Prostate gland (tissue), 2 donors: ENCODE measurements at regions not wholly inside any gene's neighbourhood (a gene's known extent, or its start where the extent isn't known, plus 50 kb on each side); places are given as distances from the start of the nearest gene placed in this dataset.
A peak's percentile ranks its signal among the peaks of the same experiment; 100 is the strongest.

Experiments used
- DNase-seq: peaks from one replicate; pipeline ENCODE4 v3.0.0-alpha.2; 2019; ENCODE audit warnings: low spot score
- H3K27ac ChIP-seq, 2 donors: fragments of 200-600 bp; sonication (generic); 2 replicates each; pipeline ENCODE4 v1.5.1; 2017 to 2019
- H3K27me3 ChIP-seq: fragments of 200-600 bp; sonication (generic); replicated peaks from 2 replicates; pipeline ENCODE4 v1.5.1; 2019; ENCODE audit not compliant: insufficient read depth
- H3K36me3 ChIP-seq, 2 donors: fragments of 200-600 bp; sonication (generic); 1 replicate in 1 of 2; 2 replicates in 1 of 2; pipeline versions ENCODE4 v1.5.1 to v1.8.1; 2017 to 2019
- H3K4me1 ChIP-seq: fragments of 200-600 bp; sonication (generic); replicated peaks from 2 replicates; pipeline ENCODE4 v1.5.1; 2019
- H3K4me3 ChIP-seq, 2 donors: fragments of 200-600 bp; sonication (generic); 2 replicates each; pipeline ENCODE4 v1.5.1; 2017 to 2019
- H3K9me3 ChIP-seq: fragments of 200-600 bp; sonication (generic); 2 replicates; pipeline ENCODE4 v1.5.1; 2017
- CTCF ChIP-seq, 4 experiments: fragments of 200-600 bp in 2 of 4; fragments of 450-650 bp in 2 of 4; sonication (generic) in 2 of 4; IDR thresholded peaks; 1 replicate in 3 of 4; 2 replicates in 1 of 4; pipeline ENCODE4 v1.5.1; 2016 to 2019; ENCODE audit warnings: antibody characterized with exemption in 4 of 4, mild to moderate bottlenecking in 2 of 4, moderate library complexity in 2 of 4
- POLR2A ChIP-seq: fragments of 450-650 bp; IDR thresholded peaks from one replicate; pipeline ENCODE4 v1.6.1; 2016; ENCODE audit warnings: antibody characterized with exemption, mild to moderate bottlenecking
- POLR2AphosphoS5 ChIP-seq: sonication (generic); formaldehyde crosslinking; IDR thresholded peaks from one replicate; pipeline ENCODE4 v1.6.1; 2017; ENCODE audit warnings: antibody characterized with exemption
- WGBS: methylation state at CpG from one replicate; pipeline ENCODE4 v1.1.5; 2018; 5-methylcytosine and 5-hydroxymethylcytosine counted together
- intact Hi-C: fragments of 100-400 bp; cut with DNase I; formaldehyde crosslinking; loops from one replicate; pipeline ENCODE4 v1.14.2; 2022

GRCh38 chr20:57904314-57905105 is 194.7 kb upstream of the PMEPA1 start:
- no peak for DNase-seq
- intact Hi-C loops, result no loop called here
- TF ChIP-seq POLR2A, result no peak
- TF ChIP-seq CTCF (IDR thresholded peaks at IDR 0.05), result no peak
- no peak for TF ChIP-seq POLR2AphosphoS5
- H3K4me1 ChIP-seq, result no peaks in the 10 kb centered on the region
- no peaks in the 10 kb centered on the region for H3K9me3 ChIP-seq
- no peak overlapping the region for H3K27ac ChIP-seq
- no peak overlapping the region for H3K4me3 ChIP-seq
- no peaks in the 10 kb centered on the region for H3K27me3 ChIP-seq
- 73% methylated on average over 10 of the region's 10 CpGs for WGBS
- H3K36me3 ChIP-seq, result no peaks in the 10 kb centered on the region

- Histone ChIP-seq H3K4me3 (no peak overlapping the region), H3K36me3 (no peaks in the 10 kb centered on the region), H3K27ac (no peak overlapping the region), H3K9me3 (no peaks in the 10 kb centered on the region), H3K4me1 (no peaks in the 10 kb centered on the region), H3K27me3 (no peaks in the 10 kb centered on the region)
- WGBS, result 87% methylated on average over 1 of the region's 1 CpG
- intact Hi-C loops, result no loop called here
- TF ChIP-seq POLR2A, result no peak
- TF ChIP-seq CTCF (IDR thresholded peaks at IDR 0.05), result no peak
- TF ChIP-seq POLR2AphosphoS5, result peak; percentile 22
- no peak for DNase-seq
Measured at GRCh38 chr20:57902473-57902872, 192.7 kb upstream of the PMEPA1 start.

GRCh38 chr20:57901526-57901925 is 191.7 kb upstream of the PMEPA1 start:
- no peak overlapping the region for H3K27ac ChIP-seq
- 94% methylated on average over 4 of the region's 4 CpGs for WGBS
- intact Hi-C loops, result no loop called here
- H3K4me1 ChIP-seq, result no peaks in the 10 kb centered on the region
- DNase-seq, result no peak
- TF ChIP-seq POLR2A (no peak), POLR2AphosphoS5 (no peak), CTCF (IDR thresholded peaks at IDR 0.05) (no peak)
- no peaks in the 10 kb centered on the region for H3K36me3 ChIP-seq
- no peaks in the 10 kb centered on the region for H3K9me3 ChIP-seq
- no peaks in the 10 kb centered on the region for H3K27me3 ChIP-seq
- H3K4me3 ChIP-seq, result no peak overlapping the region

GRCh38 chr20:57900226-57900905 is 190.6 kb upstream of the PMEPA1 start:
- Histone ChIP-seq H3K9me3 (no peaks in the 10 kb centered on the region), H3K4me3 (no peak overlapping the region), H3K27me3 (no peaks in the 10 kb centered on the region), H3K27ac (no peak overlapping the region), H3K4me1 (no peaks in the 10 kb centered on the region), H3K36me3 (no peaks in the 10 kb centered on the region)
- no peak for DNase-seq
- intact Hi-C loops, result no loop called here
- TF ChIP-seq POLR2AphosphoS5, result no peak
- TF ChIP-seq CTCF (IDR thresholded peaks at IDR 0.05), result no peak
- TF ChIP-seq POLR2A, result no peak
- WGBS, result 73% methylated on average over 9 of the region's 9 CpGs

- Histone ChIP-seq H3K27me3 (no peaks in the 10 kb centered on the region), H3K9me3 (no peaks in the 10 kb centered on the region), H3K4me3 (no peak overlapping the region), H3K4me1 (no peaks in the 10 kb centered on the region), H3K36me3 (no peaks in the 10 kb centered on the region), H3K27ac (no peak overlapping the region)
- DNase-seq, result no peak
- WGBS, result 84% methylated on average over 7 of the region's 7 CpGs
- no peak for TF ChIP-seq CTCF (IDR thresholded peaks at IDR 0.05)
- TF ChIP-seq POLR2A, result no peak
- TF ChIP-seq POLR2AphosphoS5, result no peak
- intact Hi-C loops, result no loop called here
Measured at GRCh38 chr20:57899554-57899953, 189.7 kb upstream of the PMEPA1 start.
